Spleen (tissue), 7 donors: ENCODE measurements at regions not wholly inside any gene's neighbourhood (a gene's known extent, or its start where the extent isn't known, plus 50 kb on each side); places are given as distances from the start of the nearest gene placed in this dataset.

ENCODE experiments used
- POLR2A ChIP-seq, 3 donors: fragments of 450-650 bp; IDR thresholded peaks; one replicate each; pipeline ENCODE4 v1.5.1; 2017; ENCODE audit warnings: antibody characterized with exemption in 3 of 3, mild to moderate bottlenecking in 1 of 3
- TF ChIP-seq, protein P1 (sequence below), 11 experiments: fragments of 200-600 bp in 7 of 11; fragments of 450-650 bp in 4 of 11; sonication (generic) in 4 of 11; IDR thresholded peaks in 8 of 11; conservative IDR thresholded peaks in 3 of 11; 1 replicate in 7 of 11; 2 replicates in 4 of 11; pipeline versions ENCODE4 v1.4.0 to v1.8.0; 2016 to 2021; ENCODE audit warnings: antibody characterized with exemption in 11 of 11, inconsistent platforms in 4 of 11, mild to moderate bottlenecking in 1 of 11
- donor health status: DM: no; HTN: no; CAD: no; lungs with moderate emphysema.
- donor health status: DM: no; HTN: no; CAD: no.
- donor health status: DM: no; HTN: no; CAD: no.

DNA sequence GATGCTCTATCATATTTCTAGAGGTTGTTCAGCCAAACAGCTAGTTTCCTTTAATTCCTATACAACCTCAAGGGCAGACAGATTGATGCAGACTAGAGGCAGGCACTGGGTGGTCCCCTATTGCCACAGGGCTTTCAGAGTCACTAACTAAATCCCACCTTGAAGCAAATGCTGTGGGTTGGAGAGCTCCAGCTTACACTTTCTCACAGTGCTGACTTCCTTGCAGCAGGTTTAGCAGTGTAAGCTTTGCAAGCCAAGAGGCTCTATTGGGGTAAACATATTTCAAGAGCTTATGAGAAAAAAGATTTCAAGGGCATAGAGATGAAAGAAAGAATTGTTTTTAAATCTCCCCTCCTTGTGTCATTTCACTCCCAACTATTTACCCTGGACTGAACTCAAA lies 366.5 kb upstream of the CRIM1 start:
- TF ChIP-seq, protein P1, sequence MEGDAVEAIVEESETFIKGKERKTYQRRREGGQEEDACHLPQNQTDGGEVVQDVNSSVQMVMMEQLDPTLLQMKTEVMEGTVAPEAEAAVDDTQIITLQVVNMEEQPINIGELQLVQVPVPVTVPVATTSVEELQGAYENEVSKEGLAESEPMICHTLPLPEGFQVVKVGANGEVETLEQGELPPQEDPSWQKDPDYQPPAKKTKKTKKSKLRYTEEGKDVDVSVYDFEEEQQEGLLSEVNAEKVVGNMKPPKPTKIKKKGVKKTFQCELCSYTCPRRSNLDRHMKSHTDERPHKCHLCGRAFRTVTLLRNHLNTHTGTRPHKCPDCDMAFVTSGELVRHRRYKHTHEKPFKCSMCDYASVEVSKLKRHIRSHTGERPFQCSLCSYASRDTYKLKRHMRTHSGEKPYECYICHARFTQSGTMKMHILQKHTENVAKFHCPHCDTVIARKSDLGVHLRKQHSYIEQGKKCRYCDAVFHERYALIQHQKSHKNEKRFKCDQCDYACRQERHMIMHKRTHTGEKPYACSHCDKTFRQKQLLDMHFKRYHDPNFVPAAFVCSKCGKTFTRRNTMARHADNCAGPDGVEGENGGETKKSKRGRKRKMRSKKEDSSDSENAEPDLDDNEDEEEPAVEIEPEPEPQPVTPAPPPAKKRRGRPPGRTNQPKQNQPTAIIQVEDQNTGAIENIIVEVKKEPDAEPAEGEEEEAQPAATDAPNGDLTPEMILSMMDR (IDR thresholded peaks at IDR 0.05 in 8 of 11, conservative IDR thresholded peaks at IDR 0.05 in 3 of 11) = no peak
- TF ChIP-seq POLR2A (IDR thresholded peaks at IDR 0.05) = no peak
